Neutrophil (primary cell): ENCODE measurements at regions not wholly inside any gene's neighbourhood (a gene's known extent, or its start where the extent isn't known, plus 50 kb on each side); places are given as distances from the start of the nearest gene placed in this dataset.
"Not testable (repeated sequence)": the region's sequence is repeated elsewhere in the genome, so short reads cannot be mapped to it uniquely, and the experiment has no call there.

Source experiments
- H3K27ac ChIP-seq: fragments of 200-600 bp; sonication (generic); 2 replicates; pipeline ENCODE4 v1.5.1; 2016; ENCODE audit warnings: mild to moderate bottlenecking, moderate library complexity
- H3K27me3 ChIP-seq: fragments of 200-600 bp; sonication (generic); 2 replicates; pipeline ENCODE4 v1.6.0; 2016; ENCODE audit warnings: mild to moderate bottlenecking
- H3K36me3 ChIP-seq: fragments of 200-600 bp; sonication (generic); 2 replicates; pipeline ENCODE4 v1.5.1; 2017
- H3K4me1 ChIP-seq, 2 experiments: fragments of 200-600 bp in 1 of 2; sonication (generic) in 1 of 2; 1 replicate in 1 of 2; 2 replicates in 1 of 2; pipeline versions ENCODE4 v1.5.1 to v1.6.1; 2013 to 2016; ENCODE audit warnings: low read depth in 1 of 2, low read length in 1 of 2, mild to moderate bottlenecking in 1 of 2, moderate library complexity in 1 of 2; ENCODE audit not compliant: control insufficient read depth in 1 of 2, insufficient read depth in 1 of 2
- H3K4me3 ChIP-seq, 2 experiments: fragments of 200-600 bp in 1 of 2; sonication (generic) in 1 of 2; 1 replicate in 1 of 2; 2 replicates in 1 of 2; pipeline ENCODE4 v1.5.1; 2013 to 2016; ENCODE audit warnings: low read depth in 1 of 2, low read length in 1 of 2, mild to moderate bottlenecking in 1 of 2, moderate library complexity in 1 of 2
- H3K9me3 ChIP-seq: fragments of 200-600 bp; sonication (generic); 2 replicates; pipeline ENCODE4 v1.5.1; 2016
- TF ChIP-seq, protein P1 (sequence below): fragments of 200-600 bp; sonication (generic); IDR thresholded peaks from 2 replicates; pipeline ENCODE4 v1.5.1; 2016; ENCODE audit warnings: antibody characterized with exemption

DNA sequence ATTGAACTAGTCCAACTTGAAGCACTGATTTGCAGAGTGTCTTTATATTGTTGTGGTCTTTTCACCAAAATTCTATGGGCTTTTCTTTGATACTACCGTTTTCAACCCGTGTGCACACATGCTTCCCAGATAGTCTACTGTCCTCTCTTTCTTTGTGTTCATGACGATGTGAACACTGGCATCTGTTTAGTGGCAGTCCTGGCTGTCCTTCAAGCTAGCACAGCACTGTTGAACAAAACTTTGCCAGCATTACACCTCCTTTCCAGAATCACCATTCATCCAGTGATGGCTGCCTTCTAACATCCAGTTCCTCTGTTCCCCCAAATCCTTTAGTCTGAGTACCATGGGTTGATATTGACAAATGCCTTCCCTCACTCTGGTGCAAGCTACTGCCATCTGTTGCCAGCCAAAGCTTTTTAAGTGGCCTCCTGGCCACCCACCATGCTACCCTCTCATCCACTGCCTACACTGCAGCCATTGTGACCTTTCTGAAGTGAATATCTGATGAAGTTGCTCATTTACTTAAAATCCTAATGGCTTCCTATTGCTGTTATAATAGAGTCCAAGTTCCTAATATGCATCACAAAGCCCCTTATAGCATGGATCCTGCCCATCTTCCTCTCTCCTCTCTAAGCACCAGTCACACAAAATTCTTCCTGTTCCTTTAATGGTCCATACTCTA is 94.3 kb downstream of the NIBAN1 start:
- H3K4me1 ChIP-seq, result peaks cover 32 to 33% of the 10 kb centered on the region in 2 experiments
- H3K36me3 ChIP-seq, result peaks cover 68% of the 10 kb centered on the region
- no peaks in the 10 kb centered on the region for H3K27me3 ChIP-seq
- no peaks in the 10 kb centered on the region for H3K9me3 ChIP-seq
- H3K4me3 ChIP-seq, result no peak overlapping the region
- H3K27ac ChIP-seq, result no peak overlapping the region
- TF ChIP-seq, protein P1, sequence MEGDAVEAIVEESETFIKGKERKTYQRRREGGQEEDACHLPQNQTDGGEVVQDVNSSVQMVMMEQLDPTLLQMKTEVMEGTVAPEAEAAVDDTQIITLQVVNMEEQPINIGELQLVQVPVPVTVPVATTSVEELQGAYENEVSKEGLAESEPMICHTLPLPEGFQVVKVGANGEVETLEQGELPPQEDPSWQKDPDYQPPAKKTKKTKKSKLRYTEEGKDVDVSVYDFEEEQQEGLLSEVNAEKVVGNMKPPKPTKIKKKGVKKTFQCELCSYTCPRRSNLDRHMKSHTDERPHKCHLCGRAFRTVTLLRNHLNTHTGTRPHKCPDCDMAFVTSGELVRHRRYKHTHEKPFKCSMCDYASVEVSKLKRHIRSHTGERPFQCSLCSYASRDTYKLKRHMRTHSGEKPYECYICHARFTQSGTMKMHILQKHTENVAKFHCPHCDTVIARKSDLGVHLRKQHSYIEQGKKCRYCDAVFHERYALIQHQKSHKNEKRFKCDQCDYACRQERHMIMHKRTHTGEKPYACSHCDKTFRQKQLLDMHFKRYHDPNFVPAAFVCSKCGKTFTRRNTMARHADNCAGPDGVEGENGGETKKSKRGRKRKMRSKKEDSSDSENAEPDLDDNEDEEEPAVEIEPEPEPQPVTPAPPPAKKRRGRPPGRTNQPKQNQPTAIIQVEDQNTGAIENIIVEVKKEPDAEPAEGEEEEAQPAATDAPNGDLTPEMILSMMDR, result no peak

GRCh38 chr1:184878602-184879001 is 95.7 kb downstream of the NIBAN1 start:
- Histone ChIP-seq H3K9me3 (no peaks in the 10 kb centered on the region), H3K27me3 (no peaks in the 10 kb centered on the region), H3K27ac (peak overlapping the region; percentile 16), H3K4me3 (no peak overlapping the region), H3K4me1 (peaks cover 28 to 29% of the 10 kb centered on the region in 2 experiments), H3K36me3 (peaks cover 58% of the 10 kb centered on the region)
- TF ChIP-seq, protein P1, result no peak

GRCh38 chr1:184878002-184878401 is 96.3 kb downstream of the NIBAN1 start:
- Histone ChIP-seq H3K27ac (peak overlapping the region; percentile 16), H3K4me3 (no peak overlapping the region), H3K4me1 (peaks cover 28 to 29% of the 10 kb centered on the region in 2 experiments), H3K9me3 (no peaks in the 10 kb centered on the region), H3K36me3 (peaks cover 52% of the 10 kb centered on the region), H3K27me3 (no peaks in the 10 kb centered on the region)
- TF ChIP-seq, protein P1, result no peak

DNA sequence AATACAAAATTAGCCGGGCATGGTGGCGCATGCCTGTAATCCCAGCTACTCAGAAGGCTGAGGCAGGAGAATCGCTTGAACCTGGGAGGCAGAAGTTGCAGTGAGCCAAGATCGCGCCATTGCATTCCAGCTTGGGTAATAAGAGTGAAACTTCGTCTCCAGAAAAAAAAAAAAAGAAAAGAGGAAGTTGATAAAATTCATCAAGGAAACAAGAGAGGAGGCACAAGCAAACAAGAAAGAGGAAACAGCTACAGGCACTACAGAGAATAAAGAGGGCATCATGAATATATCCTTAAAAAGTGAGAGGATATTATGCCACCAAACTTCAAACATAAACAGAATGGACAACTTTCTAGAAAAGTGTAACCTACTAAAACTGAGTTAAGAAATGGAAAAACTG is 98.3 kb downstream of the NIBAN1 start:
- Histone ChIP-seq H3K27ac (peak overlapping the region; percentile 68), H3K4me1 (peaks cover 16 to 22% of the 10 kb centered on the region in 2 experiments), H3K4me3 (peak overlapping the region in 1 of 2 experiments; percentile 29), H3K36me3 (peaks cover 32% of the 10 kb centered on the region)
- H3K9me3 ChIP-seq, H3K27me3 ChIP-seq: not testable (repeated sequence)

- TF ChIP-seq, protein P1, result no peak
Observed at GRCh38 chr1:184875218-184875617, 99.1 kb downstream of the NIBAN1 start.

GRCh38 chr1:184870319-184870718 is 104.0 kb downstream of the NIBAN1 start:
- H3K4me3 ChIP-seq, result no peak overlapping the region
- TF ChIP-seq, protein P1, result no peak
- H3K27ac ChIP-seq, result no peak overlapping the region
- H3K9me3 ChIP-seq, result no peaks in the 10 kb centered on the region
- peaks cover 34 to 36% of the 10 kb centered on the region in 2 experiments for H3K4me1 ChIP-seq
- no peaks in the 10 kb centered on the region for H3K27me3 ChIP-seq
- H3K36me3 ChIP-seq, result peaks cover 13% of the 10 kb centered on the region

More at GRCh38 chr1:184875218-184875617, 99.1 kb downstream of the NIBAN1 start:
- H3K4me1 ChIP-seq, result peaks cover 16 to 22% of the 10 kb centered on the region in 2 experiments
- no peaks in the 10 kb centered on the region for H3K9me3 ChIP-seq
- H3K27me3 ChIP-seq, result no peaks in the 10 kb centered on the region
- peak overlapping the region; percentile 68 for H3K27ac ChIP-seq
- peaks cover 31% of the 10 kb centered on the region for H3K36me3 ChIP-seq
- peak overlapping the region in 1 of 2 experiments; percentile 9 for H3K4me3 ChIP-seq
